Fibroblast of upper back skin (primary cell): ENCODE measurements at regions not wholly inside any gene's neighbourhood (a gene's known extent, or its start where the extent isn't known, plus 50 kb on each side); places are given as distances from the start of the nearest gene placed in this dataset.
"Not testable (repeated sequence)": the region's sequence is repeated elsewhere in the genome, so short reads cannot be mapped to it uniquely, and the experiment has no call there.

Experiments
- DNase-seq: peaks from one replicate; pipeline ENCODE4 v3.0.0-alpha.2; 2013

- DNase-seq = no peak
Measured at GRCh38 chr20:48461091-48461734, 366.6 kb downstream of the PREX1 start.

- DNase-seq = no peak
Measured at GRCh38 chr20:48460681-48461080, 367.1 kb downstream of the PREX1 start.

- DNase-seq = no peak
Measured at GRCh38 chr20:48459722-48460395, 367.9 kb downstream of the PREX1 start.

DNA sequence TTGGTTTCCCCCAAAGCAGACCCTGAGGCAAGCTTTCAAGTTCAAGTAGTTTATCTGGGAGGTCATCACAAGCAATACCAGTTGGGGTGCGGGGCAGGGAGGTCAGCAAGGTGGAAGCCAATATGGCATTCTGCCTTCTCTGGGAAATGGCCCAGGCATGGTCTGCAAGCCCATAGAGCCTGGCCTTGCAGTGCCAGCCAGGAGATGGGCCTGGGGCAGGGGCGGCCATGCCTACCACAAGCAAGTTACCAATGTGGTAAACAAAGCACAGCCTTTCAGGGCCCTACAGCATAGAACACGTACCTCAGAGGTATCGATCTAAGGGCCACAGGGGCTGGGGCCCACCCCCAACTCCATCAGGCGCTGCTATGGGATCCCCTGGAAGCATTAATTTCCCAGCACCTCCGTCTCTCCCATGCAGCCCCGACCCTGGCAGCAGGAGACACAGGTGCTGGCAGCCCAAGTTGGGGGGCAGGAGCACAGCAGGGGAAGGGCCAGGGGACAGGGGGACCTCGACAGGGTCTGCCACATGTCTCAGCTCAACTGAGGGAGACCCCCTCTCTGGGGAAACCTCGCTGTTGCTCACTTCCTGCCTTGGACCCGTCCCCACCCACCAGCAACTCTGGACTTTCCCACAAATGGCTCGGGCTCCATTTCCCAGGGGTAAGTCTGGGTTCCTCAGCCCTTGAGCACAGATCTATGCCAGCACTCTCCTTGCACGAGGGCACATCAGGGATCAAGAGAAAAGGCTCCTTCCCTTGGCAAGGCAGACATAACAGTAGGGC lies 369.0 kb downstream of the PREX1 start:
- no peak for DNase-seq

- no peak for DNase-seq
Measured at GRCh38 chr20:48458003-48458377, 369.8 kb downstream of the PREX1 start.

DNA sequence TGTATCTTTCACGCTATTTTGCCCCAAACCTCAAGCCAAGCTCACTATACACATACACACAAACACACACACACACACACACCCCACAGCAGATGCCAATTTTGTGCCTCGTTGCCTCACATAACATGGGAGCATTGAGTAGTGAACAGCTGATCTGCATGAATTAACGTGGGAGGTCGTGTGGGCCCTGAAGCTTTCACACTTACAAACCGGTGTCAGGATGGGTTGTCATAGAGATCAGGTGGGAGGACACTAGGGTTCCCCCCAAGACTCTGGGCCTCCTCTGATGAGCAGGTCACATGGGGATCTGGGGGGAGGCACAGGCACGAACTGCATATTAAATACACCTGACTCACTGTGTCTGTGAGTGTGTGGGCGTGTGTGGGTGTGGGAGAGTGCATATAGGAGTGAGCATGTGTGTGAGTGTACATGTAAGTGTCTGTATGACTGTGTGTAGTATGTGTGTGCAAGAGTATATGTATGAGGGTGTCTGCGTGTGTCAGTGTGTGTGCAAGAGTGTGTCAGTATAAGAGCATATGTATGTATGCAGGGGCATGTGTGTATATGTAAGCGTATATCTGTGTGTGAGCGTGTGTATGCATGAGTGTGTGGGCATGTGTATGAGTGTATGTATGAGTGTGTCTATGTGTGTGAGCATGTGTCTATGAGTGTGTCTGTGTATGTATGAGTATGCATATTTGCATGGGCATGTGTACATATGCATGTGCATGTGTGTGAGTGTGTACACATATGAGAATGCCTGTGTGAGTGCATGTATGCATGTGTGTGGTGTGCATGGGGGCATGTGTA lies 370.4 kb downstream of the PREX1 start:
- no peak for DNase-seq

DNA sequence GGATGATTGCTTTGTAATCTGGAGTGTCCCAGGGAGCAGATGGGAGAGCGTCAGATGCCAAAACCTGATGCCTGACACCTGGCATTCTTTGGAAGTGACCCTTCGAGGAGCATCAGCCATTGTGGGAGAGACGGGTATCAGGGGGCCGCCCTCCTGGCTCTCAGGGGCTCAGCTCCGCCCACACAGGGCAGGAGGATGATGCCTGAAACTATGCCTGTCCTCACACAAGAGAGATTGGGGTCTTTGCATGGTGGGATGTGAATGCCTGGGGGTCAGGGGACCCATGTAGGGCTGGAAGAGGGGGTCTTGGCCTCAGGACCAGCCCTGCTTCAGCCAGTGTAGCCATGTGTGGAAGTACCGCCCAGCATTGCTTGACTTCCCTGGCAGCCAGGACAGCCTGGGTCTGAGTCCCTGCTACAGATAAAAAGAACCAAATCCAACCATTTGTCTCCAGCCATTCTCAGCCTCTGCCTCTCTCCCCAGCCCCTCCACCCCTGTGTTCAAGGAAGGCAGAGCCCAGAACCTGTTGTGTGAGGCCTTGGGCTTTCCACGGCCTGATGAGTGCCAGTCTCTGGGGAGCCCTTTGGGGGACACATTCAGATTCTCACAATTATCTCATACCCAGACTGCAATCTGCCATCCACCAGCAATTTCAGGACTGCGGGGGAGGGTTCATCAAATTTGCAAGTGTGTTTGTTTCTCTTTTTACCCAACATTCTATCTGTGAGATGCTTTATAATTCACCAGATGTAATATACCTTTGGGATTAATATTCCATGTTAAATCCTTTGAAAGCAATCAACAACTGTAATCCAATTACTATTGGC lies 371.2 kb downstream of the PREX1 start:
- no peak for DNase-seq

GRCh38 chr20:48455651-48456365 lies 372.0 kb downstream of the PREX1 start:
- no peak for DNase-seq

GRCh38 chr20:48454671-48455490 lies 372.9 kb downstream of the PREX1 start:
- no peak for DNase-seq

GRCh38 chr20:48453477-48454093 lies 374.2 kb downstream of the PREX1 start:
- DNase-seq = no peak

DNA sequence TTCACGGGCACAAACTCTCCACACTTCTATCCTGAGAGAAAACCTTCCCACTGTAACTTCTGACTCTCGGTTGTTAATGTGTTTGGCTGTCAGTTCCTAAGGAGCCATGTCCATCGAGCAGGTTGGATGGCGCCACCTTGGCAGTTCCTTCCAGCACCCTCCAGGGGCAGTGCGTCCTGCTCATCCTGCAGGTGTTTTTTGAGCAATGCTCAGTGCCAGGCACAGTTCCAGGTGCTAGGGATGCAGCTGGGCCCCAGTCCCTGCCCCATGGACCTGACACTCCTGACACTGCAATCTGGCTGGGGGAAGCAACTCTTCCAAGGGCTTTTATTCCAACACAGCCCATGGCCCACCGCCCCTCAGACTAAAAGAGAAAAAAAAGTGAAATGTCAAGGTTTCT lies 376.4 kb downstream of the PREX1 start:
- no peak for DNase-seq

- no peak for DNase-seq
Measured at GRCh38 chr20:48448666-48449600, 378.9 kb downstream of the PREX1 start.

DNA sequence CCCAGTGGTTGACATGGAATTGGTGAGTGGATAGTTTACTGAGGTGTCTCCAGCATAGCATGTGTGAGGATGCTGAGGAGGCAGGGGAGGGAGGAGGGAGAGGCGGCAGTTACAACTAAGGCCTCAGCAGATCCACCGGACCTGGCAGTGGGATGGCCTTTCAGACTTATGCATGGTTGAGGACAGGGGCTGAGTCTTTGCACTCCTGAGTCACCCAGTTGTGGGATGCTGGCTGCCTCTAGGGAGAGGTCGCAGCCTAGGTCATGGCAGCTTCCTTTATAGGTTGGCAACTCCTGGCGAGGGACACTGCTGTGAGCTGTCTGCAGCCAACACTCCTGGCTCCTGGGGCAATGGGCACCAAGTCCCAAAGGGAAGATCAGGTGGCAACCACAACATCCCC lies 380.3 kb downstream of the PREX1 start:
- no peak for DNase-seq

- no peak for DNase-seq
Measured at GRCh38 chr20:48445827-48446226, 382.0 kb downstream of the PREX1 start.

DNA sequence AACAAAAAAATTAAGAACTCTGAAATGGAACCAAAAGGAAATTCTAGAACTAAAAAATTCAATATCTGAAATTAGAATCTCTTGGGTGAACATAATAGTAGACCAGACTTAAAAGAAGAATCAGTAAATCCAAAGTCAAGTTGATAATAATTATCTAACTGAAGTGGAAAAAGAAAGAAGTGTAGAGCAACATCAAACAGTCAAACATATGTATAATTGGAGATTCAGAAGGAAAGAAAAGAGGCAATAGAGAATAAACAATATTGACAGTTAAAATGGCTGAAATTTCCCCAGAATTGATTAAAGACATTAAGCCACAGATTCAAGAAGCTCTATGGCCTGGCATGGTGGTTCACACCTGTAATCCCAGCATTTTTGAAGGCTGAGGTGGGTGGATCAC lies 383.6 kb downstream of the PREX1 start:
- no peak for DNase-seq

DNA sequence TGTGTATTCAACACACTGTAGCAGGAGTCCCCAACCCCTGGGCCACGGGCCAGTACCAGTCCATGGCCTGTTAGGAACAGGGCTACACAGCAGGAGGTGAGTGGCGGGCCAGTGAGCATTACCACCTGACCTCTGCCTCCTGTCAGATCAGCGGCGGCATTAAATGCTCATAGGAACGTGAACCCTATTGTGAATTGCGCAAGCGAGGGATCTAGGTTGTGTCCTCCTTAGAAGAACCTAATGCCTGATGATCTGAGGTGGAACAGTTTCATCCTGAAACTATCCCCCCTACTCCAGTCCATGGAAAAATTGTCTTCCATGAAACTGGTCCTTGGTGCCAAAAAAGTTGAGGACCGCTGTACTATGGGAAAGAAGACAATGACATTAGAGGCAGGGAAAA lies 386.9 kb downstream of the PREX1 start:
- DNase-seq = no peak

GRCh38 chr20:48440261-48440660 lies 387.5 kb downstream of the PREX1 start:
- not testable (repeated sequence) for DNase-seq

- DNase-seq = peak; percentile 3
Measured at GRCh38 chr20:48437146-48437545, 390.7 kb downstream of the PREX1 start.

DNA sequence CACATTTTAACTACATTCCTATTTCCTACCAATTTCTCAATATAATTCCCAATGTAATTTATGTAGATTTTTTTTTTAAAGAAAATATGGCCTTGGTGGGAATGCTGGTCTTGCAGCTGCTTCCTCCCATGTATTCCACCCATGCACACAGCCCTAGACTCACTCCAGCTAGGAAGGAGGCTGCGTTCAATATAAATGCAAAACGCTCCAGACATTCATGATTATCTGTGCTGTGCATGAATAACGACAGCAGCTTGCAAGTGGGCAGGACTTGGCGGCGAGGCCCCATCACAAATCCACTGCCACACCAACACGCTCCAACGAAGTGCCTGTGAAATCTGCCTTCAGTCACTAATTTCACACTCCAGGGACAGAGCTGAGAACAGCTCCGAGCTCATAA lies 391.2 kb downstream of the PREX1 start:
- not testable (repeated sequence) for DNase-seq
